Skeletal muscle tissue (tissue), 3 donors: ENCODE measurements at regions not wholly inside any gene's neighbourhood (a gene's known extent, or its start where the extent isn't known, plus 50 kb on each side); places are given as distances from the start of the nearest gene placed in this dataset.
"Not testable (repeated sequence)": the region's sequence is repeated elsewhere in the genome, so short reads cannot be mapped to it uniquely, and the experiment has no call there.

Experiments
- H3K27ac ChIP-seq: one replicate; pipeline ENCODE4 v1.7.0; 2013; ENCODE audit warnings: mild to moderate bottlenecking, low read depth, low read length, inconsistent platforms
- H3K27me3 ChIP-seq, 3 donors: one replicate each; pipeline ENCODE4 v1.7.0; 2013; ENCODE audit warnings: low read length in 3 of 3; ENCODE audit not compliant: control insufficient read depth in 3 of 3, insufficient read depth in 3 of 3
- H3K36me3 ChIP-seq, 3 donors: one replicate each; pipeline ENCODE4 v1.7.0; 2013; ENCODE audit warnings: low read length in 3 of 3; ENCODE audit not compliant: control insufficient read depth in 3 of 3, insufficient read depth in 3 of 3
- H3K4me1 ChIP-seq, 3 donors: one replicate each; pipeline ENCODE4 v1.7.0; 2013; ENCODE audit warnings: low read length in 3 of 3, mild to moderate bottlenecking in 3 of 3; ENCODE audit not compliant: control insufficient read depth in 3 of 3, insufficient read depth in 3 of 3
- H3K4me3 ChIP-seq, 3 donors: one replicate each; pipeline ENCODE4 v1.7.0; 2013; ENCODE audit warnings: low read length in 3 of 3
- H3K9ac ChIP-seq, 3 donors: one replicate each; pipeline ENCODE4 v1.7.0; 2013; ENCODE audit warnings: low read length in 3 of 3, mild to moderate bottlenecking in 3 of 3, moderate library complexity in 2 of 3, low read depth in 1 of 3
- H3K9me3 ChIP-seq, 3 donors: one replicate each; pipeline ENCODE4 v1.7.0; 2013; ENCODE audit warnings: low read length in 3 of 3; ENCODE audit not compliant: control insufficient read depth in 3 of 3
- donor health status: Osteomylitis.

DNA sequence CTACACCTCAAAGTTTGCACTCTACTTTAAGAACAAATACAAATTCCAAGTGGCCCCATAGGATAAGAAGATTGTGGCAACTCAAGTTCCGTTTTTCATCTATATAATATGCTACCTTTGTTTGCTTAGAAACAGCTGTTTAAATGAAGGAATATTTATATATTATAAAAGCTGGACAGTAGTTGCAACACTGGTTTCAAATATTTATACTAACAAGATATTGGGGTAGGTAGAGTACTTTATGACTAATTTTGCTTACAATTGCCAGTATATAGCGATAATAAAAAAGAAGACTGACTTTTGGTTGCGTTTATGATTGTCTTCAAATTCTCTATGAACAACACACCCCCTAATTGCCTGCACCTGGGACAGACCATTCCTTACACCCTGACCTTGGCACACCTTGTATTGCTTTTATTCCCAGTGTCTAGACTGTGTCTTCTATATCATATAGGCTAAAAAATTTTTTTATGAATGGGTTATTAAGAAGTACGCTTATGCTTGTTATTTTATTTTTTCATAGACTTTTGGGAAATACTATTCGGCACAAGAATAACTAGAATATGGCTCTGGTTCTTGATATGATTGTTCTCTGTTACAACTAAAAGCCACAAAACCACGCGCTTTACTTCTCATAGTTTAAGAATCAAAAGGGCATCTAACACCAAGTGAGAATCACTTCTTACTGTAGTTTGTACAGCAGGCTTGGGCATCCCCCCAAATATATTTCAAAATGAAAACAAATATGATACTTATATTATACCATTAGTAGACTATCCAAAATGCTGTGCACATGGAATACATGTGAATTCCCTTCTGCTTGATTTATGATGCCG lies 455.4 kb upstream of the DCN start:
- Histone ChIP-seq H3K4me3 (no peak overlapping the region), H3K36me3 (no peaks in the 10 kb centered on the region), H3K27me3 (no peaks in the 10 kb centered on the region), H3K9me3 (no peaks in the 10 kb centered on the region), H3K9ac (no peak overlapping the region), H3K4me1 (no peaks in the 10 kb centered on the region), H3K27ac (no peak overlapping the region)

DNA sequence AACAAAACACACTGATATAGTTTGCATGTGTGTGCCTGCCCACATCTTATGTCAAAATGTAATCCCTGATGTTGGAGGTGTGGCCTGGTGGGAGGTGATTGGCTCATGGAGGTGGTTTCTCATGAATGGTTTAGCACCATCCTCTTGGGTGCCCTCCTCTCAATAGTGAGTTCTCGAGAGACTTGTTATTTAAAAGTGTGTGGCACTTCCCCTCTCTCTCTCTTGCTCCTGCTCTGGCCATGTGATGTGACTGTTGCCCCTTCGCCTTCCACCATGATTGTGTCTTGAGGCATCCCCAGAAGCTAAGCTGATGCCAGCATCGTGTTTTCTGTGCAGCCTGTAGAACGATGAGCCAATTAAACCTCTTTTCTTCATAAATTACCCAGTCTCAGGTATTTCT lies 454.1 kb upstream of the DCN start:
- Histone ChIP-seq H3K27ac (no peak overlapping the region), H3K36me3 (no peaks in the 10 kb centered on the region), H3K27me3 (no peaks in the 10 kb centered on the region), H3K4me1 (no peaks in the 10 kb centered on the region), H3K4me3 (no peak overlapping the region), H3K9me3 (no peaks in the 10 kb centered on the region), H3K9ac (no peak overlapping the region)

GRCh38 chr12:91634386-91634713 lies 451.7 kb upstream of the DCN start:
- H3K4me3 ChIP-seq, H3K27me3 ChIP-seq, H3K9me3 ChIP-seq, H3K9ac ChIP-seq, H3K27ac ChIP-seq, H3K4me1 ChIP-seq, H3K36me3 ChIP-seq: not testable (repeated sequence)

DNA sequence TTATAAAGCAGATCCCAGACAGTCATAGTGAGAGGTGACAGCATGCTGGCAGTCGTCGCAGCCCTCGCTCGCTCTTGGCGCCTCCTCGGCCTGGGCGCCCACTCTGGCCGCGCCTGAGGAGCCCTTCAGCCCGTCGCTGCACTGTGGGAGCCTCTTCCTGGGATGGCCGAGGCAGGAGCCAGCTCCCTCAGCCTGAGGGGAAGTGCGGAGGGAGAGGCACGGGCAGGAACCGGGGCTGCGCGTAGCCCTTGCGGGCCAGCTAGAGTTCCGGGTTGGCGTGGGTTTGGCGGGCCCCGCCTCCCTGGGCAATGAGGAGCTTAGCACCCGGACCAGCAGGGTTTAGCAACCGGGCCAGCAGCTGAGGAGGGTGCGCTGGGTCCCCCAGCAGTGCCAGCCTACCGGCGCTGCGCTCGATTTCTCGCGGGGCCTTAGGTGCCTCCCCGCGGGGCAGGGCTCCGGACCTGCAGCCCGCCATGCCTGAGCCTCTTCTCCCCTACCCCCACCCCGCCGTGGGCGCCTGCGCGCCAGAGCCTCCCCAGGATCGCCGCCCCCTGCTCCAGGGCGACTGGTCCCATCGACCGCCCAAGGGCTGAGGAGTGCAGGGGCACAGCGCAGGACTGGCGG lies 451.2 kb upstream of the DCN start:
- Histone ChIP-seq H3K36me3 (no peaks in the 10 kb centered on the region), H3K4me1 (no peaks in the 10 kb centered on the region), H3K9me3 (no peaks in the 10 kb centered on the region), H3K4me3 (no peak overlapping the region), H3K9ac (no peak overlapping the region), H3K27ac (no peak overlapping the region), H3K27me3 (no peaks in the 10 kb centered on the region)

GRCh38 chr12:91633206-91633605 lies 450.6 kb upstream of the DCN start:
- H3K9ac ChIP-seq = no peak overlapping the region
- no peaks in the 10 kb centered on the region for H3K4me1 ChIP-seq
- no peaks in the 10 kb centered on the region for H3K36me3 ChIP-seq
- no peak overlapping the region for H3K4me3 ChIP-seq
- no peak overlapping the region for H3K27ac ChIP-seq
- no peaks in the 10 kb centered on the region for H3K9me3 ChIP-seq
- no peaks in the 10 kb centered on the region for H3K27me3 ChIP-seq

GRCh38 chr12:91632042-91632786 lies 449.6 kb upstream of the DCN start:
- Histone ChIP-seq H3K9me3 (no peaks in the 10 kb centered on the region), H3K36me3 (no peaks in the 10 kb centered on the region), H3K27me3 (no peaks in the 10 kb centered on the region), H3K4me1 (no peaks in the 10 kb centered on the region), H3K9ac (no peak overlapping the region), H3K27ac (no peak overlapping the region), H3K4me3 (no peak overlapping the region)

DNA sequence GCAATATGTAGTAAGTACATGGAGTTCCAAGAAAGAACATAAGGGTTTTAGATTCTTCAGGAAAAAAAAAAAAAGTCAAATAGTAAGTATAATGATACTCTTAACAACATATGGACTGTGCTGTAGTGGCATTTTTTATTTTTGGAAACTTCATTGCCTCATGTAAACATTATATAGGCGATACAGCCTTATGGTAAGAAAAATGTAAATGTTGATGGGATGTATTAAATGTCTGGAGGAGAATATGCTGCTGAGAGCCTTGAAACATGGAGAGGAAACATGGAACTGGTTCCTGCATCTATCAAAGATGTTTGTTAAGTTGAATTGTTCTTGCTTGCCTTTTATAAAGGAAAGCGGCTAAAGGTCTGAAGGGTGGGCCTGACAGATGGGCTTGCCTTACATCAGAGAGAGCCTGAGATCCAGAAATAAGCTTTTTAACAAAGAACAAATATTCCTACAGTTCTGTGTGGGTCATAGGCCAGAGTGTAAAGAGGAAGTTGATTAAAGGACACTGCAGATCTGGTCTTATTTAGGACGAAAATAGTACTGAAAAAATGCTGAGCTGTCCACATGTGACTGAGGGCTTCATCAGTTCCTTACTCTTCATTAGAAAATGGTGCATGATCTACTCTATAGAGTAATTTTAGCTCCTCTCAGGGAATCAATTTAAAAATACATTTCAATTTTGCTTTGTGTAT lies 448.1 kb upstream of the DCN start:
- Histone ChIP-seq H3K27ac (no peak overlapping the region), H3K27me3 (no peaks in the 10 kb centered on the region), H3K4me1 (no peaks in the 10 kb centered on the region), H3K9ac (no peak overlapping the region), H3K9me3 (no peaks in the 10 kb centered on the region), H3K4me3 (no peak overlapping the region), H3K36me3 (no peaks in the 10 kb centered on the region)

DNA sequence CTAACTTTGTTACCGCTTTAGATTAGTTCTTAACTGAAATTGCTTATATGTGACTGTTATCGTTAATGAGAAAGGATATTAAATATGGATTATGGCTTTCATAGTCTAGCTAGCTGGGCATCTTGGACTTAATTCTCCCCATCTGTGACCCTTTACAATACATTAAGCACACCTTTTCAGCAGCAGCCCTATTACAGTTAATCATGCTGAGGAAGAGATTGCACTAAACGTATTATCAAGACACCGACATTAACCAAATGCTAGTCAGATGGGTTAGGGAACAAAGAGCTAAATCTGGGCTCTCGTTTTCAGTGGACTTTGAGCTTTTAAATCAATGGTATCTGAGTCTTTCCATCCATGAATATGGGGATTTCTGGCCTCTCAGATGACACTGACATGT lies 447.5 kb upstream of the DCN start:
- no peak overlapping the region for H3K9ac ChIP-seq
- no peaks in the 10 kb centered on the region for H3K27me3 ChIP-seq
- no peaks in the 10 kb centered on the region for H3K4me1 ChIP-seq
- no peaks in the 10 kb centered on the region for H3K9me3 ChIP-seq
- no peaks in the 10 kb centered on the region for H3K36me3 ChIP-seq
- no peak overlapping the region for H3K4me3 ChIP-seq
- no peak overlapping the region for H3K27ac ChIP-seq

GRCh38 chr12:91629440-91629839 lies 446.8 kb upstream of the DCN start:
- Histone ChIP-seq H3K27ac (no peak overlapping the region), H3K9ac (no peak overlapping the region), H3K9me3 (no peaks in the 10 kb centered on the region), H3K36me3 (no peaks in the 10 kb centered on the region), H3K4me3 (no peak overlapping the region), H3K4me1 (no peaks in the 10 kb centered on the region), H3K27me3 (no peaks in the 10 kb centered on the region)

DNA sequence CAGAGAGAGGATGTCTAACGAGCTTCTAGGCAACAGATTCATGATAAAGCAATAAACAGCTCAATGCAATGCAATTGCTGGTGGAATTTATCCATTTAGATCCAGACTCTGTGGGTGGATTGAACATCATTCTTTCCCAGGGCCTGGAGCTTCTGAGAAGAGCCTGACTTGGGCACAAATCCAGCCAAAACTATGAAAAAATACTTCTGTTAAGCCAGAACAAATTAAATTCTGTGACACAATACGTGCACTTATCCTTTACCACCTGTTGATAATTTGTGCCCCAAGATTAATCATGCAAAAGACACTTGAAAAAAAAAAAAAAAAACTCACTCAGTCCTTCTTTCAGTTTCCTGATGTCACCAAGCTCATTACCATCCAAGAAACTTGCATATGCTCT lies 446.0 kb upstream of the DCN start:
- no peak overlapping the region for H3K27ac ChIP-seq
- no peaks in the 10 kb centered on the region for H3K36me3 ChIP-seq
- H3K27me3 ChIP-seq = no peaks in the 10 kb centered on the region
- H3K4me3 ChIP-seq = no peak overlapping the region
- no peaks in the 10 kb centered on the region for H3K4me1 ChIP-seq
- no peaks in the 10 kb centered on the region for H3K9me3 ChIP-seq
- H3K9ac ChIP-seq = no peak overlapping the region
